Endometrium (tissue), 2 donors: ENCODE measurements at regions not wholly inside any gene's neighbourhood (a gene's known extent, or its start where the extent isn't known, plus 50 kb on each side); places are given as distances from the start of the nearest gene placed in this dataset.
"Not testable (repeated sequence)": the region's sequence is repeated elsewhere in the genome, so short reads cannot be mapped to it uniquely, and the experiment has no call there.

Experiments
- FAIRE-seq: peaks from 2 replicates; lab custom pipeline; 2012; peaks lifted over from hg19 to GRCh38; lab: Jason Lieb, UNC
- donor health status: control.
- donor health status: control.

DNA sequence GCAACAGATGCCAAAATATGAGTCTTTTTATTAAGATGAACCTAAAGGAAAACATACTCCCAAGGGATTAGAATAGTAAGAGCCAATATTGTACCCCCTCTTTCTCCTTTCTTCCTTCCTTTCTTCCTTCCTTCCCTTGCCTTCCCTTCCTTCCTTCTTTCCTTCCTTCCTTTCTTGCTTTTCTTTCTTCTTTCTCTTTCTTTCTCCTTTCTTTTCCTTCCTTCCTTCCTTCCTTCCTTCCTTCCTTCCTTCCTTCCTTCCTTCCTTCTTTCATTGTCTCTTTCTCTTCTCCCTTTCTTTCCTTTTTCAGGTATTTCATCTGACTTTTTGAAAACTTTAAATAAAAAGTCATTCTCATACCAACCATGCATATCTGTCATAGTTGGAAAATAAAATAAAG, 892.5 kb downstream of the LRFN5 start:
- FAIRE-seq: no peak

DNA sequence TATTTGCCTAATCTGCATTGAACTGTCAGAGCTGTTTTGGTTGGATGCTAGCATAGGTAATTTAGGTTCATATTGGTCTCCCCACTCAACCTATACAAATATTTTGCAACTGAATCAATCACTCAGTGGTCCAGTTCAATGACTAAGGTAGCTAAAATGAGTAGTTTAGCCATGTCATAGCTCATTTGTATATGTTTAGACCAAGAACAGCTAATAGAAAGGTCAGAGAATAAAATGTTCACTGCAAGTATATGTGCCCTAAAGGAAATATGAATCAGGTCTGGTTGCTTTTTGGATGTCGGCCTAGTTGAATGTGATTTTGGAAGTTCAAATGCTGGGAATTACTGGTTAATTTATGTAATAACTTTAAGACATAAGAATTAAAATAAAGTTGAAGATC, 883.9 kb downstream of the LRFN5 start:
- no peak for FAIRE-seq

DNA sequence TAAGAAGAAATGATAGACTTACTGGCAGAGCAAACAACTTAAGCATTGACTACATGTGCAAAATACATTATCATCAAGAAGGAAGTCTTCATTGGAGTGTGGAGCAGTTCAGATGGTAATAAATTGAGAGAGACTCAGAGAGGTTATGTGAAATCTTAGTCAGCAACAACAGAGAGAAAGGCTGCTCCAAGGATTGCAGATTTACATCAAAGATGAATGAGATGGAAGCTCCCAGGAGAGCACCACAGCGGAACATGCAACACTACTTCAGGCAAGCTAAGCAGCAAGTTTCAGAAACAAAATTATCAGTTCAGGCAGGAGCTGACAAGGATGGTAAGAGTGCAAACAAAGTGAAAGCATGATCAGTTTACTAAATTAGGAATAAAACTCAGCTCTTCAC, 882.3 kb downstream of the LRFN5 start:
- no peak for FAIRE-seq

DNA sequence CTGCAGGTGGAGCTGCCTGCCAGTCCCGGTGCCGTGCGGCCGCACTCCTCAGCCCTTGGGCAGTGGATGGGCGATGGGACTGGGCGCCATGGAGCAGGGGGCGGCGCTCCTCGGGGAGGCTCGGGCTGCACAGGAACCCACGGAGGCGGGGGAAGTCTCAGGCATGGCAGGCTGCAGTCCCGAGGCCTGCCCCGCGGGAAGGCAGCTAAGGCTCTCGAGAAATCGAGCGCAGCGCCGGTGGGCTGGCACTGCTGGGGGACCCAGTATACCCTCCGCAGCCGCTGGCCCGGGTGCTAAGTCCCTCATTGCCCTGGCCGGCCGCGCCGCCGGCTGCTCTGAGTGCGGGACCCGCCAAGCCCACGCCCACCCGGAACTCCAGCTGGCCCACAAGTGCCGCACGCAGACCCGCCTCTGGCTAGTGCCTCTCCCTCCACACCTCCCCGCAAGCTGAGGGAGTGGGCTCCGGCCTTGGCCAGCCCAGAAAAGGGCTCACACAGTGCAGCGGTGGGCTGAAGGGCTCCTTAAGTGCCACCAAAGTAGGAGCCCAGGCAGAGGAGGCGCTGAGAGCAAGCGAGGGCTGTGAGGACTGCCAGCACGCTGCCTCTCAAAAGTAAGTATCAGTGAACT, 875.8 kb downstream of the LRFN5 start:
- not testable (repeated sequence) for FAIRE-seq

DNA sequence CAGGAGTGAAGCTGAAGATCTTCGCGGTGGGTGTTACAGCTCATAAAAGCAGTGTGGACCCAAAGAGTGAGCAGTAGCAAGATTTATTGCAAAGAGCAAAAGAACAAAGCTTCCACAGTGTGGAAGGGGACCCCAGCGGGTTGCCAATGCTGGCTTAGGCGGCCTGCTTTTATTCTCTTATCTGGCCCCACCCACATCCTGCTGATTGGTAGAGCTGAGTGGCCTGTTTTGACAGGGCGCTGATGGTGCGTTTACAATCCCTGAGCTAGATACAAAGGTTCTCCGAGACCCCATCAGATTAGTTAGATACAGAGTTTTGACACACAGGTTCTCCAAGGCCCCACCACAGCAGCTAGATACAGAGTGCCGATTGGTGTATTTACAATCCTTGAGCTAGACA, 875.0 kb downstream of the LRFN5 start:
- FAIRE-seq: not testable (repeated sequence)

DNA sequence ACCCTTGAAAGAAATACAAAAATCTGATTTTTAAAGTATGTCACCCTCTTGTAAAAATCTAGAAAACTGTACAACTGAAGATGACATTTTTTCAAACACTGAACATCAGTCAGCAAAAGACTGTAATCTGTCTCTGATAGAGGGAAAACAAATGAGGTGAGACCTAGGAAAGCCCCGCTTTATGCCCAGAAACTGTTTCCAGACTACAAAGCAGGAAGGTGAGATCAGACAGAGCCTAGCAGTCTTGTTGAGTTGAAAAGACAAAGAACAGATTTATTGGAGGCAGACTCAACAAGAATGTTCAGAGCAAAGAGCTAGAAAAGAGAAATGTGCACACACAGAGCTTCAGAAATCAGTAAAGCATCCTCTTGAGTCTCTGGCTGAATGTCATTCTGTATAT, 873.6 kb downstream of the LRFN5 start:
- FAIRE-seq: no peak

DNA sequence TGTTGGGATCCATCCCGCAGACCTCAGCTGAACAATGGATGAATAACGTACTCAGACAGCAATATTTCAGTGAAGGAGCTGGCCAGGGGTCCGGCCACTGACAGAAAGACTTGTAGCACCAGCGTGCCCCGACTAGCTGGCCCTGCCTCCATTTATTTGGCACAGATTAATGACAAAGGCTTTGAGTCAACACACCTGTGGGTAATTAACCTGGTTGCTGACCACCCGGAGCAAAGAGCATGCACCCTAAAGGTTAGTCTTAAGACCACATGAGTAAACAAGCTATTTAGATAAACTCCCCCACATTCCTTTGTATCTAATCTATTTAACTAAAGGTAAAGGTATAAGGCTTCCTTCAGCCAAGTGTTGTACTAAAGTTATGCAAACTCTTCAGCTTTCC, 868.6 kb downstream of the LRFN5 start:
- no peak for FAIRE-seq

DNA sequence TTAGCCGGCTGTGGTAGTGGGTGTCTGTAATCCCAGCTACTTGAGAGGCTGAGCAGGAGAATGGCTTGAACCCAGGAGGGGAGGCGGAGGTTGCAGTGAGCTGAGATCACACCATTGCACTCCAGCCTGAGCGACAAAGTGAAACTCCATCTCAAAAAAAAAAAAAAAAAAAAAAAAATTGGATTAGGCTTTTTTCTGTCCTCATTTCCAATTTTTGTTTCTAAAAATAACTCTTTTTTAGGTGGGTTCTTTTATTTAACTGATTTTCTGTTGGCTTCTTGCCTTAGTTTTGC, 863.7 kb downstream of the LRFN5 start:
- FAIRE-seq: no peak

DNA sequence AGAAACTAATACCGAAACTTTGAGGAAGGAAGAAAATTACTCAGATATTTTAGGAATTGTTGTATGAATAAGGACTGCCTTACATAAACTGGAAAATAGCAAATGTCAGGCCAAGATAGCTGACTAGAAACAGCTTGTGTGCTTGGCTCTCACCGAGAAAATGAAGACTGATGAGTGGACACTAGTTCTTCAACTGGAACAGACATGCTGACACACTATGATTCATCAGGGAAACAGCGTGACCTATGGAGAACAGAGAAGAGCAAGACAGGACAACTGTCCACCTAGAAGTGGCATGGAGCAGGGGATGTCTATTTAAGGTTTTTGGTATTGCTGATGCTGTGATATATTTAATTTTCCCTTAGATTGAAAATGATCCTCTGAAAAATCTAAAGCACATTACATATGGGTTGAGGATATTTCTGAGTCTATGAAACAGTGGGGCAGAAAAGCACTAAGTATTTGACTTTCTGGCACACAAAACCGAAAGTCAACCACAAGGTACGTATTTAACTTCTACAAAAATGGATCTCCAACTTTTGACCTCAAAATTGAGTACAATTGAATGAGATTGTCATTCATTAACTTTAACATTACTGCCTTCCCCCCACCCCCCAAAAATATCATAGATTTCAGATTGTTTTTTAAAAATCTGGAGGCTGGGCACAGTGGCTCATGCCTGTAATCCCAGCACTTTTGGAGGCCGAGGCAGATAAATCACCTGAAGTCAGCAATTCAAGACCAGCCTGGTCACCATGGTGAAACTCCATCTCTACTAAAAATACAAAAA, 863.2 kb downstream of the LRFN5 start:
- no peak for FAIRE-seq

DNA sequence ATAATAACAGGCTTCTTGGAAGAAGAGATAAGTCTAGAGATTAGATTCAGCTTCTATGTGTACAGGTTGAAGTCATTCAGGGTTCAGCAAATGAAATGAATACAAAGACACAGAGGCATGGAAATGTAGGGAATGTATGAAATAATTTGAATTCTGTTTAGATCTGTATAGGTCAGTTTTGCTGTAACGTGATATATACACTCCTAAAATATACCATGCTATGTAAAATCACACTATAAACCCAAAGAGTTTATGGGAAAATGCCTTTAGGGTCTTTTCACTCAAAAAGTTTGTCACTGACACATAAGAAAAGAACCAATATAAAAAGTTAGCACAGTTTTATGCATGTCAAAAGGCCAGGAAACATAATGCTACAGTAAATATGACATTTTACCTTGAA, 854.0 kb downstream of the LRFN5 start:
- no peak for FAIRE-seq

DNA sequence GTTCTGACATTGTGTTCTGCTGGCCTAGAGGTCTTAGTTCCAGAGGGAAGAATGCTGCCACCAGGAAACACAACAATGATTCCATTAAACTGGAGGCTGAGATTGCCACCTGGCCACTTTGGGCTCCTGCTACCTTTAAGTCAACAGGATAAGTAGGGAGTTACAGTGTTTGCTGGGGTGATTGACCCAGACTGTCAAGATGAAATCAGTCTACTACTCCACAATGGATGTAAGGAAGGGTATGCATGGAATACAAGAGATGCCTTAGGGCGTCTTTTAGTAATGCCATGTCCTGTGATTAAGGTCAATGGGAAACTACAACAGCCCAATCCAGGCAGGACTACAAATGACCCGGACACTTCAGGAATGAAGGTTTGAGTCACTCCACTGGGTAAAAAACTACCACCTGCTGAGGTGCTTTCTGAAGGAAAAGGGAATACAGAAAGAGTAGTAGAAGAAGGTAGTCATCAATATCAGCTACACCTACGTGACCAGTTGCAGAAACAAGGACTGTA, 852.6 kb downstream of the LRFN5 start:
- FAIRE-seq: no peak

DNA sequence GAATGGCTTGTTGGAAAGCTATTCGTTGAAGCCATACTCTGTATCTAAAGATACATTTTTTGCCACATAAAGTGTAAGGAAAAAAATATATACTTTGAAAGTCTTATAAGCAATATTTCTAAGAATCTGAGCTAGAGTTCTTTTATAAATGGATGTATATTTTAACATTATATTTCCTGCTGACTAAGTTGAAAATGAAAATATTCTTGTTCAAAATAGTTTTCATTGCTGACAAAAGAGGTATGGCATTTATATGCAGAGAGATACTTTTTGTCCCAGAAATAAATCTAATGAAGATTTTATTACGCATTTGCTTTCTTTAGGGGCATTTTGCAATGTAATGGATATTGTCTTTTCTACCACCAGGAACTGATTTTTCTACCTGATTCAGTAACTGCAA, 834.9 kb downstream of the LRFN5 start:
- FAIRE-seq: no peak

DNA sequence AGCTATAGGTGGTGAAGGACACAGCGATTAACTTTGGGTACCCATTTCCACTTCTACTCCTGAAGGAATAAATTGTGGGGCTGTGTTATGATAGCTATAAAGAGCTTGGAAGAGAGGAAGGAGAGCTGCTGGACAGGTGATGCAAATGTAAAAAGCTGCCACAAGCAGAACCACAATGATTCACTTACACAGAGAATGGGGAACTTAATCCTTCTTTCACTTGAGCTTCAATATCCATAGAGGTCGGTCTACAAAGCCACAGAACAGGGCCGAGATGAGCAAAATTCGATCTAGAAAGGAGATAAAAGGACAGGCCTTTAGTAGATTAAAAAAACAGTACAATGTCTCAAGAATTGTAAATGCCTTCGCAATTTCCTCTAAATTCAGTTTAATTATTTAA, 831.1 kb downstream of the LRFN5 start:
- FAIRE-seq: no peak

DNA sequence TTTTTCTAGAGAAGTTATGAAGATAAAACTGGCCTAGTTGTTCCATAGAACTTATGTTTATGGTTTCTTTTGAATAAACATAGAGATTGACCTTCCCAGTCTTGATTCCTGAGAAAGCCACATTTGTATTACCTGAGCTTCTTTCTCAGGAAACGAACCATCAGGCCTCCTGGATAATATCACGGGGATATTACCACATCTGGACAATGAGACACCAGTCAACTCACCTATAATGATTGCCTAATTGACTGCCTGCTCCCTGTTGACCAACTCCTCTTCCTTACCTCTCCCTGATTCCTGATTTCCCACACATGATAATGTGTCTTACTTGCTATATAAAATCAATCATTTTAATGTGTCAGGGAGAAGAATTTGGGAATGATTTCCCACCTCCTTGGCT, 822.7 kb downstream of the LRFN5 start:
- no peak for FAIRE-seq

DNA sequence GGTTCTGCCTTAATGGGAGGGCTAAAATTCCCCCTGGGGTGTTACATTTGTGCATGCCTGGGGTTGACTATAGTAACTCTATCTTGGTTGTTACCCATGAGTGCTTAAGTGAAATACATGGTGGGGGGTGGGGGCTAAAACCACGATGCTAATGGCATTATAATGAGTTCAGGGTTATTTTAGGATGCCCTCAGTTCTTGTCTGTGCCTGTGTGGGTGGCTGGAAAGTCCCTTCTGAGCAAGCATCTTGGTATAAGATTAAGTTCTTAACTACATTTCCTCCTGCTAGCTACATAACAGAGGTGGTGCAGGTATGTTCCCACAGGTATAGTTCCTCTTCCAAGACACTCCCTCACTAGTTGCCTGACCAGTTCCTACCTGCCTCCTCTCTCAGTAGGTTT, 822.3 kb downstream of the LRFN5 start:
- no peak for FAIRE-seq

DNA sequence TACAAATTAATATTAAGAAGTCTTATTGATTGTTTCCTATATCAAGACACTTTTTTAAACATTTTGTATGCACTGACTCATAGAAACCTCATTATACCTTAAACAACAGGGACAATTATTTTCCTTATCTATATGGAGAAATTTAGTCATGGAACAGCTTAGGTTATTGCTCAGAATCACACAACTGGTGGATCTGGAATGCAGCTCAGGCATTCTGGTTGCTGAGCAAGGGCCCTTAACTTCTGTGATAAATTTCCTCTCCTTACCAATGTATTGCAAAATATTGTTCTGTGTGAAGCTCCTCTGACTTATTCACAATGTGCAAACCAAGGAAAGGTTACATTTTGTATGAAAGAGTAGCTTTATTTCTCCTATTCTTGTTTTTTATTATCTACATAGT, 817.8 kb downstream of the LRFN5 start:
- FAIRE-seq: no peak

DNA sequence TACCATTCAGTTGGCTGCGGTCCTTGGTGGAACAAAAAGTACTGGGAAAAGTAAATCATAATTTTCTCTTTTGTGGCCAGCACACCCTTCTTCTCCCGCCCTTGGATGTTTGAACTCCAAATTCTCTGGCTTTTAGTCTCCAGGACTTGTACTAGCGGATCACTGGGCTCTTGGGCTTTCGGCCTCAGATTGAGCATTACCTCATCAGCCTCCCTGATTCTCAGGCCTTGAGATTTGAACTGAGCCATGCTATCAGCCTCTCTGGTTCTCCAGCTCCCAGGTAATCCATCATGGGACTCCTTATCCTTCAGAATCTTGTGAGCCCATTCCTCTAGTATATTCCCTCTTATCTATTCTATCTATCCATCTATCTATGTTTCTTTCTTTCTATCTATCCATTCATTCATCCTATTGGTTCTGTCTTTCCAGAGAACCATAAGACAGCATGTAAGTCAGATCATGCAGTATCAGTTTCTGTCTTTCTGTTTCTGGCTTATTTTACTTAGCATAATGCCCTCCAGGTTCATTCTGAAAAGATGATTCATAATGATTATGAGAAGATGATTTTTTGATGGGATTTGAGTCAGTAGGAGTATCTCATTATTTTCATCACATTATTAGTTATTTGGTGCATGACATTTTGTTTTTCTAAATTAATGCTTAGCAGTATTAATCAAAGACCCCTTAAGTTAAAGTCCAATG, 814.9 kb downstream of the LRFN5 start:
- no peak for FAIRE-seq

DNA sequence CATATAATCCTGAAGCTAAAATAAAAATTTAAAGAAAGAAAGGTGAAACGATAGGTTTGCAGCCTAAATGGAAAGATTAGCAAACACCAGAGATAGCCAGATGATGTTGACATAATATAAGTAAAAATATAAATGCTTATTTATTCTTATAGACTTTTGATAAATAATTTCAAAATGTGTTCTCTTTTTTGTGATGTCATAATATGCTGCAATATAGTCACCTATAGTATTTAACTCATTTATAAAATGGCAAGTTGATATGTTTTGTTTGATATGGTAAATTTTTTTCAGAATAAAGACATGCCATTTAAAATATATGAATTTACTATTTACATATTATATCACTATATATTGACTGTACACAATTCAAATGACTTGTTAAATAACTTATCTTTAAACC, 813.4 kb downstream of the LRFN5 start:
- peak; percentile 39 for FAIRE-seq

DNA sequence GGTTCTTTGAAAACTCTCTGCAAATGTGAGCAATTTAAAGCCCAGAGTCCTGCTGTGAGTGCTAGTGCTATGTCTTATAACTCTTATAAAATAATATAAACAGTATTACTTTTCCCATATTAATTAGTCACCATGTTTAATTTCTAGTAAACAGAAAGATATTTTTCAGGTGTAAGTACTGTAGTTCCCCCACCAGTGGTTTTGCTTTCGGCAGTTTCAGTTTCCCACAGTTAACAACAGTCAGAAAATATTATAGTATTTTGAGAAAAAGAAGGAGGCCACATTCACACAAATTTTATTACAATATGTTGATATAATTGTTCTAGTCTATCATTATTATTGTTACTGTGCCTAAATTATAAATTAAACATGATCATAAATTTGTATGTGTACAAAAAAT, 800.5 kb downstream of the LRFN5 start:
- FAIRE-seq: no peak

DNA sequence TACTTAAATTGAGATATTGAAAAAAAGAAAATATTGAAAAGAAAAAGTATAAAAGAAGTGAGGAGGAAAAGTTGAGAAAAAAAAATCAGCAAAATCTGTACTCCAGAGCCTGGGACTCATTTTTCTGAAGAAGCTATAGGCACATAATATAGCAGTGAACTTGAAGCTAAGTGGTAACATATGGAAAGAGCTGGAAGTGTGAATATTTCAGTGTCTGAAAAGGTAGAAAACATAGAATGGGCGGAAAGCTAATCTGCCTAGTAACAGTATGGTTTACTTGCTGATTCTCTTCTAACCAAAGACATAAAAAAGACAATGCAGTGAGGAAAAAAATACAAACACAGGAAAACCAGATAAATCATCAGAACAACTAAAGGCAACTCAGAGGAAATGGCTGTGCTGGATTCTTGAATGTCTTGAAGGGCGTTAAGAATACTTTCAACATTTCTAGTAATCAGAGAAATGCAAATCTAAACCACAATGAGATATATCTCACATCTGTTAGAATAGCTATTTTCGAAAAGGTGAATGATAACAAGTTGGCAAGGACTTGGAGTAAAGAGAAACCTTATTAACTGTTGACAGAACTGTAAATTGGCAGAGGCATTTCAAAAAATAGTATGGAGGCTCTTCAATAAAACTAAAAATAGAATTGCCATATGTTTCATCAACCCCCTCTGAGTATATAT, 784.6 kb downstream of the LRFN5 start:
- no peak for FAIRE-seq

DNA sequence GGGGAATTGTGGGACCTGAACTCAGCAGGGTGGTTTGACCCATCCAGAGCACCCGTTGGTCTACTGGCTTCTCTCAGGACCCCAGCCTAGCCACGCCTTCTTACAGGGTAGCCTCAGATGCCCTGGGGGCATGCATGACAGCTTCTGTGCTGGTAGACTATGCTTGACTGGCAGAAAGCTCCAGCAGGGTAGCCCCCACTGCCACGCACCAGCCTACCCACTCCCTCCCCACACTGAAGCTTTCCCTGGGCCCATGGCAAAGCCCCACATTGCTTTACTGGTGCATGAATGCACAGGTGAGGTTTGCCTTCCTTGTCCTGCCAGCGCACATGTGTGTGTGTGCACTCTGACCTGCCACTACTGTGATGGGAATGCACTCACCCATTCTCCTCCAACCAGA, 772.2 kb downstream of the LRFN5 start:
- no peak for FAIRE-seq

DNA sequence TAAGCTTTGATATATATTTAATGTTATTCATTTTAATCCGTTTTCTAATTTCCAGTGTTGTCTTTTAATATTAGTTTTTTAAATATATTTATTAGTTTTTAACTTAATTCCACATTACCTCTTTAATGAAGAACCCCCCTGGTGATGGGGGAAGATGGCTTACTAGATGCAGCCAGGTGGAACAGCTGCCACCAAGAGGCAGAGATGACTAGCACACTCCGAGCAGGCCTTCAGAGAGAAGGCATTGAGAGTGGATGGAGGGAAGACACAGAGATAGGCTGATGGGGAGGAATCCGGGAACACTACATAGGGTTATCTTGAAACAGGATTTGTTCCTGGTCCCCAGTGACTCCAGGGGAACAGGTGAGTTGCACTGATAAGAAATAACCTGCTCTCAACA, 771.6 kb downstream of the LRFN5 start:
- no peak for FAIRE-seq

DNA sequence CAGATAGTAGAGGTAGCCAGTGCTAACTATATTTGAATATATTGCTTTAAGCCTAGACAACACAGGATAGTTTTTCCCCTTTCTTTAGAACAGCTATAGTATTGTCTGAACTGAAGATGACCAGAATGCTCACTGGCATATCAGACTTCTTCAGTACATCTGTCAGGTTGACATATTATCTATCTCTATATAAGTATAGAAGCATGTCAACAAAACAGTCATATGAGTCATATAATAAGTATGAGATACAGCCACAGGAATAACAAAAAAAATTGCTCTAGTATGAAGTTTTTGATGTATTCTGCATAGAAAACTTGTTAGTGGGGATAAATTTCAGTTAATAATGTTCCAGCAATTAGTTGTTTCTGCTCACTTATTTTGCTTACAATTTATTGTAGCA, 767.7 kb downstream of the LRFN5 start:
- no peak for FAIRE-seq
